Suprapubic skin (tissue), 3 donors: ENCODE measurements at regions not wholly inside any gene's neighbourhood (a gene's known extent, or its start where the extent isn't known, plus 50 kb on each side); places are given as distances from the start of the nearest gene placed in this dataset.

Source experiments
- CTCF ChIP-seq, 2 donors: fragments of 200-600 bp in 1 of 2; fragments of 450-650 bp in 1 of 2; sonication (generic) in 1 of 2; IDR thresholded peaks; one replicate each; pipeline ENCODE4 v1.5.1; 2016 to 2019; ENCODE audit warnings: antibody characterized with exemption in 2 of 2, mild to moderate bottlenecking in 1 of 2, moderate library complexity in 1 of 2
- EP300 ChIP-seq: sonication (generic); formaldehyde crosslinking; IDR thresholded peaks from one replicate; pipeline ENCODE4 v1.6.1; 2017; ENCODE audit warnings: antibody characterized with exemption

- TF ChIP-seq CTCF (IDR thresholded peaks at IDR 0.05) (no peak), EP300 (no peak)
Measured at GRCh38 chr3:906739-907138, 186.1 kb upstream of the CNTN6 start.
